ENCODE measurements at regions not wholly inside any gene's neighbourhood (a gene's known extent, or its start where the extent isn't known, plus 50 kb on each side); places are given as distances from the start of the nearest gene placed in this dataset.

- Histone ChIP-seq H3K36me3 (ENCODE audit: control insufficient read depth in 2 of 2, insufficient read depth in 2 of 2, low read length in 1 of 2) (no peaks in the 10 kb centered on the region), H3K4me2 (ENCODE audit: control insufficient read depth, insufficient read depth) (no peak overlapping the region), H2AFZ (ENCODE audit: control insufficient read depth, low read depth, low read length) (no peak overlapping the region), H4K20me1 (ENCODE audit: control insufficient read depth, insufficient read depth) (no peaks in the 10 kb centered on the region), H3K4me3 (no peak overlapping the region), H3K79me2 (ENCODE audit: control insufficient read depth, insufficient read depth, low read length) (no peaks in the 10 kb centered on the region), H3K4me1 (ENCODE audit: control insufficient read depth, insufficient read depth, low read length) (no peaks in the 10 kb centered on the region), H3K27me3 (replicated peaks in 1 of 2; ENCODE audit: control insufficient read depth in 2 of 2, insufficient read depth in 2 of 2, low read length in 1 of 2) (no peaks in the 10 kb centered on the region), H3K9ac (ENCODE audit: control insufficient read depth, insufficient read depth, low read length) (no peak overlapping the region), H3K9me3 (replicated peaks; ENCODE audit: control insufficient read depth, insufficient read depth, low read length) (no peaks in the 10 kb centered on the region), H3K27ac (ENCODE audit: control insufficient read depth, insufficient read depth) (no peak overlapping the region)
- intact Hi-C loops (cut with micrococcal nuclease; ENCODE audit: unreplicated experiment), result no loop called here
- ChIA-PET RAD21 (ENCODE audit: unreplicated experiment) (no interaction called here), CTCF (no interaction called here), SMC1A (ENCODE audit: uncharacterized antibody, unreplicated experiment) (no interaction called here), POLR2A (no interaction called here)
- FAIRE-seq, result no peak
- in situ Hi-C loops (cut with MboI), result no loop called here
- no peak for DNase-seq (ENCODE audit: low read depth, low spot score)
- no TSS peak for BruUV-seq (replicated peaks)
- ATAC-seq, result no peak
- TF ChIP-seq HDAC6 (IDR thresholded peaks at IDR 0.05; ENCODE audit: unreplicated experiment) (no peak), PAX8 (IDR thresholded peaks at IDR 0.05) (no peak), POLR2A (IDR thresholded peaks at IDR 0.05; ENCODE audit: low read depth, low read length) (no peak), EZH2 (IDR thresholded peaks at IDR 0.05; ENCODE audit: borderline replicate concordance, control insufficient read depth, low read depth, low read length) (no peak), BACH1 (IDR thresholded peaks at IDR 0.05; ENCODE audit: borderline replicate concordance) (no peak), BRCA1 (IDR thresholded peaks at IDR 0.05; ENCODE audit: low read depth, low read length) (no peak), IRF4 (IDR thresholded peaks at IDR 0.05; ENCODE audit: low read depth, low read length) (no peak), YBX1 (IDR thresholded peaks at IDR 0.05) (no peak), RELB (IDR thresholded peaks at IDR 0.05; ENCODE audit: low read depth) (no peak), NRF1 (conservative IDR thresholded peaks at IDR 0.05; ENCODE audit: low read depth, low read length) (no peak), CHD1 (IDR thresholded peaks at IDR 0.05; ENCODE audit: low read depth, low read length) (no peak), WRNIP1 (IDR thresholded peaks at IDR 0.05; ENCODE audit: borderline replicate concordance, low read depth, low read length) (no peak), ZNF592 (IDR thresholded peaks at IDR 0.05) (no peak), SMARCA5 (IDR thresholded peaks at IDR 0.05) (no peak)
- TF ChIP-seq, protein P1, sequence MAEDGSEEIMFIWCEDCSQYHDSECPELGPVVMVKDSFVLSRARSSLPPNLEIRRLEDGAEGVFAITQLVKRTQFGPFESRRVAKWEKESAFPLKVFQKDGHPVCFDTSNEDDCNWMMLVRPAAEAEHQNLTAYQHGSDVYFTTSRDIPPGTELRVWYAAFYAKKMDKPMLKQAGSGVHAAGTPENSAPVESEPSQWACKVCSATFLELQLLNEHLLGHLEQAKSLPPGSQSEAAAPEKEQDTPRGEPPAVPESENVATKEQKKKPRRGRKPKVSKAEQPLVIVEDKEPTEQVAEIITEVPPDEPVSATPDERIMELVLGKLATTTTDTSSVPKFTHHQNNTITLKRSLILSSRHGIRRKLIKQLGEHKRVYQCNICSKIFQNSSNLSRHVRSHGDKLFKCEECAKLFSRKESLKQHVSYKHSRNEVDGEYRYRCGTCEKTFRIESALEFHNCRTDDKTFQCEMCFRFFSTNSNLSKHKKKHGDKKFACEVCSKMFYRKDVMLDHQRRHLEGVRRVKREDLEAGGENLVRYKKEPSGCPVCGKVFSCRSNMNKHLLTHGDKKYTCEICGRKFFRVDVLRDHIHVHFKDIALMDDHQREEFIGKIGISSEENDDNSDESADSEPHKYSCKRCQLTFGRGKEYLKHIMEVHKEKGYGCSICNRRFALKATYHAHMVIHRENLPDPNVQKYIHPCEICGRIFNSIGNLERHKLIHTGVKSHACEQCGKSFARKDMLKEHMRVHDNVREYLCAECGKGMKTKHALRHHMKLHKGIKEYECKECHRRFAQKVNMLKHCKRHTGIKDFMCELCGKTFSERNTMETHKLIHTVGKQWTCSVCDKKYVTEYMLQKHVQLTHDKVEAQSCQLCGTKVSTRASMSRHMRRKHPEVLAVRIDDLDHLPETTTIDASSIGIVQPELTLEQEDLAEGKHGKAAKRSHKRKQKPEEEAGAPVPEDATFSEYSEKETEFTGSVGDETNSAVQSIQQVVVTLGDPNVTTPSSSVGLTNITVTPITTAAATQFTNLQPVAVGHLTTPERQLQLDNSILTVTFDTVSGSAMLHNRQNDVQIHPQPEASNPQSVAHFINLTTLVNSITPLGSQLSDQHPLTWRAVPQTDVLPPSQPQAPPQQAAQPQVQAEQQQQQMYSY (CRISPR knock-in tag; IDR thresholded peaks at IDR 0.05), result no peak
- WGBS (ENCODE audit: insufficient coverage, insufficient replicate concordance, low lambda C conversion rate, missing lambda C conversion rate), result 18% methylated on average over 3 of the region's 3 CpGs
Measured at GRCh38 chr1:72442262-72442661, 159.9 kb upstream of the NEGR1 start.
